Activated effector memory CD4-positive, alpha-beta T cell treated with anti-CD3 and anti-CD28 coated beads, Interleukin-2, amount 50 U/mL, for 16 hours (primary cell): ENCODE measurements at regions not wholly inside any gene's neighbourhood (a gene's known extent, or its start where the extent isn't known, plus 50 kb on each side); places are given as distances from the start of the nearest gene placed in this dataset.
"Not testable (repeated sequence)": the region's sequence is repeated elsewhere in the genome, so short reads cannot be mapped to it uniquely, and the experiment has no call there.

Experiments used
- DNase-seq: peaks from one replicate; pipeline ENCODE4 v3.0.0-alpha.2; 2020

DNA sequence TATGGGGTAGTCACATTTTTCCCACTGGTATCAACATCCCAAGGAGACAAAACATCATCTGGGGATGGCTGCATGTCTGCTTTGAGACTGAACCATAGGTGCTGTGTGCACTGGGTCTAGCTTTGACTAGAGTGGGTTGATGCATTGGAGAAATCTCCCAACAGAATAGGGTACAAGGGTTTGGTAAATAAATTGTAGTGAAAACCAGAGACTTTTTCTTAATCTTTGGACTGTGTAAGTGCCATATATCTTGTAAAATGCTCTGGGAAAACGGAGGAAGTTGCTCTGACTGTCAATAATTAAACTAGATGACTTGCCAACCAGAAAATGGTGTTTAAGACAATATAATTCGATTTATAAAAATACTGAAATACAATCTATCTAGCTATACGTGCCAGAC, 1064.0 kb upstream of the SLIT2 start:
- no peak for DNase-seq

DNA sequence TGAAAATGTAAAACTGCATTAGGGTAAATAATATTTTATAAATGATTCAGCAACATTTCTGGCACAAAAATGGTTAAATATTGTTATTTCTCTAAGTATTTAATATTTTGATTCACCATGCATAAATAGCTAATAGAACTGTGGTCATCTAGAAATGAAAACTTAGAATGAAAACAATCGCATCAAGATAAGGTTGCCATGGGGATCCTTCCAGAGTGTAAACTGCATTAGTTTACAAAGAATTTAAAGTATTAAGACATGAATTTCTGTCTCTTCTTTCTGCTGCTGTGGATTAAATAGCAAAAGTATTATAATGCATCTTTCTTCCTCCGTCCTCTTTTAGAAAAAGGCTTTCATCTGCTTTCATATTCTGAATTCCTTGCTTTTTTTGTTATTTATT, 1064.6 kb upstream of the SLIT2 start:
- DNase-seq, result no peak

DNA sequence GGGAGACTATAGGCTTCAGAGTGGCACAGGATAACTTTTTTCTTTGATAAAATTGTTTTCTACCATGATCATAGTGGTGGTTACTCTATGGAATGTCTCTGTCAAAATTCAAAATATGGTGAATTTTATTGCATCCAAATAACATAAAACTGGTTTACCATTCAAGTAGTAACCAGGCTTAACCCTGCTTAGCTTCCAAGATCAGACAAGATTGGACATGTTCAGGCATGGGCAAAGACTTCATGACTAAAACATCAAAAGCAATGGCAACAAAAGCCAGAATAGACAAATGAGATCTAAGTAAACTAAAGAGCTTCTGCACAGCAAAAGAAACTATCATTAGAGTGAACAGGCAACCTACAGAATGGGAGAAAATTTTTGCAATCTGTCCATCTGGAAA, 1070.1 kb upstream of the SLIT2 start:
- DNase-seq, result not testable (repeated sequence)

DNA sequence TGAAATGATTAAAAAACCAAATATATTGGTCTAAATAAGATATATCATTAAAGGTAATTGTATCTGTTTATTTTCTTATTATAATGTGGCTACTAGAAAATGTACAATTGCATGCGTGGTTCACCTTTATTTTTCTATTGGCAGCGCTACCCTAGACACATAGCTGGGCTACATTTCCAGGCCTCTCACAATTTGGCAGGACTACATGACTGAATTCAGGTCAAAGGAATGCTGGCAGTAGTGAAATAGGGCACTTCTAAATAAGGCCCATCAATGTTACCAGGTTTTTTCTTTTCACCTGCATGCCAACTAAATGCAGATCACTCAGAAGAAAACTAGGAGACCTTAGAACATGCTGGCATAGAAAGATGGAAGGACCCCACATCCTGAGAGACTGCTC, 1072.9 kb upstream of the SLIT2 start:
- no peak for DNase-seq

DNA sequence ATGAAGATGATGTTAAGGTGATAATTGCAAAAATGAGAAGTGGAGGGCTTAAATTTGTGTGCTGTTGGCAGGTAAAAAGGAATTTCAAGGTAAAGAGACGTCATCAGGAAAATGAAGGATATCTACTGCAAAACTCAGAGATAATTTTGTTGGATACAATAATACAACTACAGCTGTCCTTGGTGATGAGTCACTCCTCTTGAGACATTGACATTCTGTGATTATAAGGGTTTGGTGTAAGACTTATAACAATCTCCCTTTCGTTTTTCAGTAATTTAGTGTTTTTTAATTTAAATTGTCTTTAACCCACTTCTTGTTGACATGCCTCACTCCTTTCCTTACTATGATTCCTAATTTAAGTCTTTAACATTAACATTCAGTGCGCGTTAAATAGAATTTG, 1074.1 kb upstream of the SLIT2 start:
- DNase-seq, result no peak

DNA sequence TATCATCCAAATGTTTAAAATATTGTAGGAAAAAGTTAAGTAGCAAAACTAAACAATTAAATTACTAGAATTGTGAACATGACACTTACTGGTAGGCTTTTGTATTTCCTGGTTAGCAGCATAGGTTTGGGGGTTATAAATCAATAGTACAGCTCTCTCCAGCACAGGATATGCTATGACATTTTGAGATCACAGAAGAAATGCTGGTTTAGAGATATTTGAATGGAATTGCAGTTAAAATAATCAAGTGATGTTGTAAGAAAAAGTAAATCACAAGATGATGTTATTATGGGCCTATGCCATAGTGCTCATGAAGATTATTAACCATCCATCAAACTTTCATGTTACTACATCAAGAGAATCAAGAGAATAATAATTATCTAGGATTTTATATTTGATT, 1079.9 kb upstream of the SLIT2 start:
- DNase-seq, result no peak

DNA sequence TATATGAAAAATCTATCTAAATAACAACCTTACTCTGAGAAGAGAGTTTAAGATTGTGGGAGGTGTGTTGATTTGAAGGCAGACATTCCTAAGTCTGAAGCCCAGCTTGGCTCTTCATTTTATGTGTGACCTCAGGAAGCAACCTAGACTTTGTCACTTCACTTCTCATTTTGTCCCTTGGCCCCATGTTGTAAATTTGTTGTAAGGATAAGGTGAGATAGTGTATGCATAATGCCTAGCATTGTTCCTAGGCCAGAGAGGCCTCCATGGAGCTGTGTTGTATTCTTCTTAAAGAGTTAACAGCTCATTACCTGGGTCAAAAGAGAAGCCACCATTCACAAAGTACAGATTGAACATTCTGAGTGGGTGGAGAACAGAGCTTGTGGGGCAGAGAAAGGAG, 1084.4 kb upstream of the SLIT2 start:
- no peak for DNase-seq

DNA sequence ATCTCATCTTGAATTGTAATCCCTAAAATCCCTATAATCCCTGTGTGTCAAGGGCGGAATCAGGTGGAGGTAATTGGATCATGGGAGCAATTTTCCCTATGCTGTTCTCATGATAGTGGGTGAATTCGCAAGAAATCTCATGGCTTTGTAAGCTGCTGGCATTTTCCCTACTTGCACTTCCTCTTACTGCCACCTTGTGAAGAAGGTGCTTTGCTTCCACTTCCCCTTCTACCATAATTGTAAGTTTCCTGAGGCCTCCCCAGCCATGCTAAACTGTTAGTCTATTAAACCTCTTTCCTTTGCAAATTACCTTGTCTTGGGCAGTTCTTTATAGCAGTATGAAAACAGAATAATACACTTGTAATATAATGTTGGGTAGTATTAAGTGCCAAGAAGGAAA, 1087.4 kb upstream of the SLIT2 start:
- DNase-seq, result no peak

DNA sequence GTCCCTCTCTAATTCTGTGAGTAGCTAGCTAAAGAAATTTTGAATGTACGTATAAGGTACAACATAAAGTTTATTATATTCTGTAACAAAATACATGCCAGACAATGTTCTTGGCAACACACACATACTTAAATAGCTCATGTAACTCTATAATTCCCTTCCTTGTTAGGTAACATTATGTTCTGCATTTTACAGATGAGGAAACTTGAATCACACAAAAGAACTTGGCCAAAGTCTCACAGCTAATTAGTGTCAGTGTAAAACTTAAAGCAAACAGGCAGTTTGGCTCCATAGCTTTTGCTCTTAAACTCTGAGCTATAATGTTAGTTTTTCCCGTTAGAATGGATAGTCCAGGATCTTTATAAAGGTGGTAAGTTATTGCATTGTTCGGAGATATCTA, 1091.8 kb upstream of the SLIT2 start:
- DNase-seq, result no peak

DNA sequence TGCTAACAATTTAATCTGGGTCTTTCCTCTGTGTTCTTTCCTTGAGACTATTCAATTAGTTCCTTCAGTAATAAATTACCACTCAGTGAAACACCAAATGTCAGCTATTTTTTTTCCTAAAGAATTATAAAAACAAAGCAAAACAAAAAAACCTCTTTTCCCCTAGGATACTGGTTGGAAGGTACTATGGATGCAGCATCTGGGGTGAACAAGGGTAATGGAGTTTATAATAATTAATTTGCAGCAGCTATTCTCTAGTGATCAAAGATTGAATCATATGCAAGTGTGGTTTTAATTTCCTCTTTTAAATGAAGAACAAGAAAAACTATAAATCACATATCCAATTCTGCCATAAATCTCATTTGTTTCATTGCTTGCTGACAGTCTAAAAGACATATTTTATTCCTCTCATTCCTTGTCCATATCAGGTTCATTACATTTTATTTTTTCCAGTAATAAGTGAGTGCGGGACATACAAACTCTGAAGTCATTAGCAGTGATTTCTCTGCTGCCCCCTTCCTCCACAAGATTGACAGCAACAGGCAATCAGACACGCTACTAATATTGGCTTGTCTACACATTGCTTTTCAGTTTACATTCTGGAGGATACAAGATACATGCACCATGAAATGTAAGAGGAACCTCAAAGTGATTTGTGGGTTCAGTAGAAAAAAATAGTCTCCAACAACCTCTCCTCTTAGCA, 1093.4 kb upstream of the SLIT2 start:
- DNase-seq, result no peak

DNA sequence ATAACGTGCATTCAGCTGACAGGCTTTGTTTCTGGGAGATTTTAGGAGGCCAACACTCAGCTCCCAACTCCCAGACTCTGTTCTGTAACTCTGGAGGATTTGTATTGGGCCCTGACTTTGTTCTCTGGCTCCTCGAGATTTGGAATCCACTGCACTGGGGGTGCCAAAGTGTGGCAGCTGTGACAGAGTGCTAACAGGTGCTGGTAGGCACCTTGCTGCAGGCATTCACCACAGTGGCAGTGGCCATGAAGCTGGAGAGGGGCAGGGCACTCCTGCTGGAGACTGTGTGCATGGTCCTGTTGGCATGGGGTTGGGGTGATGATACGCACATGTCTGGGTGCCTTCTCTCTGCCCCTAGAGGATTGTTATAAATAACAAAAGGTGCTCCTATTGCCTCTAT, 1094.9 kb upstream of the SLIT2 start:
- DNase-seq, result no peak

DNA sequence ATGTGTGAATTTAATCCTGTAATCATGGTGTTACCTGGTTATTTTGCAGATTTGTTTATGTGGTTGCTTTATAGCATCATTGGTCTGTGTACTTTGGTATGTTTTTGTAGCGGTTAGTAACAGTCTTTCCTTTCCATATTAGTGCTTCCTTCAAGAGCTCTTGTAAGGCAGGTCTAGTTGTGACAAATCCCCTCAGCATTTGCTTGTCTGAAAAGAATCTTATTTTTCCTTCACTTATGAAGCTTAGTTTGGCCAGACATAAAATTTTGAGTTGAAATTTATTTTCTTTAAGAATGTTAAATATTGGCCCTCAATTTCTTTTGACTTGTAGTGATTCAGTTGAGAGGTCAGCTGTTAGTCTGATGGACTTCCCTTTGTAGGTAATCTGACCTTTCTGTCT, 1096.1 kb upstream of the SLIT2 start:
- DNase-seq, result no peak

DNA sequence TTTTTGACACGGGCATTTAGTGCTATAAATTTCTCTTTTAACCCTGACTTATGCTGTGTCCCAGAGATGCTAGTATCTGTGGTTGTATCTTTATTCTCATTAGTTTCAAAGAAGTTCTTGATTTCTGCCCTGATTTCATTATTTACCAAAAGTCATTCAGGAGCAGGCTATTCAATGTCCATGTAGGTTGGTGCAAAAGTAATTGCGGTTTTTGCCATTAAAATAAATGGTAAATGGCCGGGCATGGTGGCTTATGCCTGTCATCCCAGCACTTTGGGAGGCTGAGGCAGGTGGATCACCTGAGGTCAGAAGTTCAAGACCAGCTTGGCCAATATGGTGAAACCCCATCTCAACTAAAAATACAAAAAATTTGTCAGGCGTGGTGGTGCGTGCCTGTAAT, 1097.4 kb upstream of the SLIT2 start:
- not testable (repeated sequence) for DNase-seq

DNA sequence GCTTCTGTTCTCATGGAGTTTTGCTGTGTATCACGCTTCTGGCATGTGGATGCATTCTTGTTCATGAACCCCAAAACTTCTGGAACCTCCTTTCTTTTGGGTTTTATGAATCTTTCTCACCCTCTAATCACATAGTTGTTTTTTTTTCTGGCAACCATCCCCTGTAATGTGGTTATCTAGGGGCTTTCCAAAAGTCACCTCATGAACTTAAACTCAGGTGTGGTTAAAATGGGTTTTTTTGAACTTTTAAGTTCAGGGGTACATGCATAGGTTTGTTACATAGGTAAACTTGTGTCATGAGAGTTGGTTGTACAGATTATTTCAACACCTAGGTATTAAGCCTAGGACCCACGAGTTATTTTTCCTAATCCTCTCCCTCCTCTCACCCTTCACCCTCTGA, 1099.4 kb upstream of the SLIT2 start:
- no peak for DNase-seq

DNA sequence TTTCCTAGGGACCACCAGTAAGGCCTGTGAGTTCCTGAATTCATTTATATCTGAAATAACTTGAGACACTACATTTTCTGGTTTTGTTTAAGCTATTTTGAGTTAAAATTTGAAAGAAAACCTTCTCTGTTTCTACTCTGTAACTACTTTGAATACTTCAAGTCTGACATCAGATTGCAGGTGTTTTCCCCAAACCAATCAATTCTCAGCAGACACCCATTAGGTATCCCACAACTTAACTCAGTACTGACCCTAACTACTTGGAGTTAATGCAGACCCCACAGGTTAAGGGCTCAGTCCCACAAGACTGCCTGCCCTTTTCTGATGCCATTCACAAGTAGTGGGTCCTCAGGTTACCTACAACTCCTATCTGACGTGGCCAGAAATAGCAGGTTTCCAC, 1100.0 kb upstream of the SLIT2 start:
- no peak for DNase-seq

DNA sequence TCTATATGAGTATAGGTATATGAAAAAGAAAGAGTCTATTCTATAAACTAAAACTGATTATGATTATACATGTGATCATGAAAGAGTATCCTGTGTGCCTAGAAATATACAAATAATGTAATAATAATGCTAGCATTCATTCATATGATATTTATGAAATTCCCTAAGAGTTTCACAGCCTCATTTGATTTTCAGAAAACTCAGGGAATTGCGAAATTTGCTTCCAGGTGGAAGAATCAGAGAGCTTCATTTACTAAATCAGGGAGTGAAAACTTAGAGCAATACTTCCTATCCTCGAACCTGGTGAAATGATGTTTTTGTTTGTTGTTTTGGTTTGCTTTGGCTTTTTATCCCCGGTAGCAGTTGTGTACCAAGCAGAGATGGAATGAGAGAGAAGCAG, 1105.7 kb upstream of the SLIT2 start:
- DNase-seq, result no peak

DNA sequence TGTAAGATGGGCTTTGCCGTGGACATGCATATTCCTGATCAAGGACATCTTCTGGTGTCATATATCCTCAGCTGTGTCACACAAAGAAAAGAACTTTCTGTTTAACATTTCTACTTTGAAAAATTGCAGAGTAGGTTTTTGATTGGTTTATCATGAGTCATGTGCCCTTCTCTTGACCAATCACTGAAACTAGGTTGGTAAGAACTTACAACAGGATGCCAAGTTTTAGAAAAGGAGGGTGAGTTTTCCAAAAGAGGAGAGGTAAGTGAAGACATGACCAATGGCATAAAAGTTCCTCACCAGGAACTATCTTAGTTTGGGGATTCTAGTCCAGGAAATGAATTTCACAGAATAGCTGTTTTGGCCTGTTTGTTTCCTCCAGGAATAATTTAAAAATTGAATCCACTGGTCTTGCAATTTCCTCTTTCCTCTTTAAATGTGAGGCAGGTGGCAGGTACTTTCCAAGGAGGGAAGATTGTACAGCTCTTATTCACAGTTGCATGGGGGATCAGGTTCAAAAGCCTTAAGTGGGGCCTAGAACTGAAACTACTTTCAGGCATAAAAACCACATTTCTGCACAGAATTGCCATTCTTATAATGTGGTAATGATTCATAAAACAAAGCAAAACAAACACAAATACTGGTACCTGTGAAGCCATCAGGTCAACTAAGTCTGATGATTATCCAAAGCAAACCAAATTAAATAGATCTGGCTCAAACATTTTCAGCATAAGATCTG, 1114.5 kb upstream of the LCORL start:
- DNase-seq, result no peak

DNA sequence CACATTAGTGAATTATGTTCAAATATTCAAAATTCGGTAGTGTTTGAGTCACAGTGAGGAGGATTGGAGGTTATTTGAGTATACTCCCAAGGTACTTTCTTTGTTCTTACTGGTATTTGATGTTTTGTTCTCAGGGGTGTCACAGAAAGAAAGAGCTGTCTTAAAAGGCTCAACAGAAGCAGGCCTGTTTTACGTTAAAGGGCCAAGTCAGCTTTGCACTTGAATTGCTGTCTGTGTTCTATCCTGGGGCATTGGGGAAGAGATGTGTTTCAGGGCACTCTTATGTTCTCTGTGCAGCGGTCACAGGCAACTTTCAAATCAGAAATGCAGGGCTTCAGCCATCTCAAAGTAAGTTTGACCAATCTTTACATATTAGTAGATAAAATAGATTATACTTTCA, 1113.1 kb upstream of the LCORL start:
- DNase-seq, result no peak

DNA sequence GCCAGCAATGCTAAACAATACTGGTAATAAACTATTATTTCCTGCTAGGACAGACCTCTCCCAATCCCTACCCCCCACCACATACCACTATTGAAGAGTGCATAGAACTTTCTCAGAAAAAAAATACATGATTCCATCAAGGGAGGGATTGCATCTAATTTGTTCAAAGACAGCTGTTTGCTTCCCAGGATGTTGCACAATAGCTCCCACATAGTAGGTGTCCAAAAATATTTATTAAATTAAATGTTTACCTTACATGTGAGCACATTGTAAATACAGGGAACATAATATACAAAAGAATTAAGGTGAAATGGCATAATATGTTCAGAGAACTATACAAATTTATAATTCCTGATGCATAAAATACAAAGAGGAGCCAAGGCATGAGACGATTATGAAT, 1111.8 kb upstream of the LCORL start:
- DNase-seq, result no peak

DNA sequence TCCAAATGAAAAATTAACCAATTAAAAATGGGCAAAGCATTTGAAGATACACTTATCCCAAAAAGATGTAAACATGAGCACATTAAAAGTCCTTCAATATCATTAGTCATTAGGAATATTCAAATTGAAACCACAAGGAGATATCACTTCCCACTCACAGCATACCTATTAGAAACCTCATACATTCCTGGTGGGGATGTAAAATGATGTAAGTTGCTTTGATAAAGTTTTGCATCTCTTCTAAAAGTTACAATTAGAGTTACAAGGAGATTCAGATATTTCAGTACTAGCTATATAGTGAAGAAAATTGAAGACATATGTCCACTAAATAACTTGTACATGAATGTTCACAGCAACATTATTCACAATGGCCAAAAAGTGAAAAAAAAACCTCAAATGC, 1109.3 kb upstream of the LCORL start:
- DNase-seq, result no peak

DNA sequence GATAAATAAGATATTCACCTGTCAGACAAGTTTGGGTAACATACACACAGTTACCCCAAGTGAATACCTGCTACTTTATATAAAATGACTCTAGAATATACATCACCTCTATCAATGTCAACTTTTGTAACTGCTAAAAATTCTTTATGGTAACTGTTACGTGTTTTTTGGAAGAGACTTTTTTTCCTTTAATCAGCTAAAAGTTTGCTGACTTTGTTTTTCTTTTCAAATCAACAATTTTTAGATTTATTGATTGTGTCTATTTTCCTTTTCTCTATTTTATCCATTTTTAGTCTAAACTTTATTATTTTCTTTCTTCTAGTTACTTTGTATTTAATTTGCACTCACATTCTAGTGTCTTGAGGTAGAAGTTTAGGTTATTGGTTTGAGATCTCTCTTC, 1106.6 kb upstream of the LCORL start:
- no peak for DNase-seq

DNA sequence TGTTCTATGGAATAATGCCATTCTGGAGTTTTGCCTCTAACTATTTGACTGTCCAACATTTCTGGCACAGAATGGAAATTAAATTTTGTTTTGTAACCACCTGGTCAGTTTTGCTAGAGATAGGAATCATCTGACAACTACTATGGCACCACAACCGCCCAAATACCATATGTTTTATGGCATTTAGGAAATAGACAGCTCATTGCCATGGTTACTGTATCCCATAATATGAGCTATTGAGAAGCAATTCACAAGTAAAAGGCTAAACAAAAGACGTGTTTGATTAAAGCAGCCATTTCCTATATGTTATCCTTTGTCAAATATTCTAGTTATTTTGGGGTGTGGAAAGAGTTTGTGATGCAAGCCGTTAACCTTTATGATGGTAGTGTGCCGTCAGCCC, 1105.3 kb upstream of the LCORL start:
- DNase-seq, result no peak

DNA sequence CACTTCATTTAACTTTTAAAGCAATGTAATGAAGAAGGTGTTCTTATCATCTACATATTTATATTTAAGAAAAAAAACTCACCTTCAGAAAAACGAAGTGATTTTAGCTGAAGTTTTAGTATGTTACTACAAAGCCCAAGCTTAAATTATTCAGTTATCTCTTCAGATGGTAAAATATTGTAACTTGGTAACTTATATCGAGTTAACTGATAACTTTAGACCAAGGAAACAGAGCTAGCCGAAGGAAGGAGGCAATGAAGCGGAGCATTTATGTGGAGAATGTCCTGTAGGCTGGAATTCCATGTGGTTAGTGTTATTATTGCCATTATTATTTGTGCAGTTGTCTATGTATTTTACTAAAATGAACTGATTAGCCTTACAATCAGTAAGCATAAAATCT, 1102.1 kb upstream of the LCORL start:
- no peak for DNase-seq

DNA sequence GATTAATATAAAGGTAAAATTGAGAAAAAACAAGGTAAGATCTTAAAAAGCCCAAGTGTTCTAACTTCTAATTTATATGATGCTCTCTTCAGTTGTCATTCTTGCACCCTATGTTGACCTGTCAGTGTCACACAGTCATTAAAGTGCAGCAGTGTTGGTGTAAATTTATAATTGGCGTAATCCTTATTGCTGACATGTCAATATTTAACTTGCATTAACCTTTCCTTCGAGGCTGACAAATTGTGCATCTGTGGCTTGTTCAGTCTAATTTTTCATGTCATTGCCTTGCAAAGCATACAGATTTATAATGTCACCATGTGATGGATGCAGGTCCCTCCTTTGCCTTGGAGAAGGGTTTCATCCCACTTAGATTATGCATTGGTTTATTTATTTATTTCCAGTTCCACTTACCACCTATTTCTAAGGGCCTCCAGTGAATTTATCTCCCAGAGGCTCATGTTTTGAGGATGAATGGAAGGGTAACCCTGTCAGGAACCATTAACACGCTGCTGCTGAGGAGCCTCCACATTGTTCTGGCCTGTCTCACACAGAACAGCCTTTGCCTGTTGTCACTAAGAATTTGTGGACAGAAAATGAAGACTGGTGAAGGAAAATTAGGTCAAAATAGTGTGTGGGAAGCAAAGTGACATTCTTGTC, 1098.5 kb upstream of the LCORL start:
- no peak for DNase-seq

DNA sequence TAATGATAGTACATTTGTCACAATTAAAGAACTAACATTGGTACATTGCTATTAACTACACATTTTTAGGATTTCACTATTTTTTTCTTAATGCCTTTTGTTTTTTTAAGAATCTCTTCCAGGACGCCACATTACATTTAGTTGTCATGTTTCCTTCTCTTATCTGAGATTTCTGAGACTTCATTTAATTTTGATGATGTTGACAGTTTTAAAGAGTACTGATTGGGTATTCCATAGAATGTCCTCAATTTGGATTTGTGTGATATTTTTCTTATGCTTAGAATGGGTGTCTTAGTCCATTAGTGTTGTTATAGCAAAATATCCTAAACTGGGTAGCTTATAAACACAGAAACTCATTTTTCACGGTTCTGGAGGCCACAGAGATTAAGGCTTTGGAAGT, 1095.5 kb upstream of the LCORL start:
- no peak for DNase-seq
